ENCODE measurements at regions not wholly inside any gene's neighbourhood (a gene's known extent, or its start where the extent isn't known, plus 50 kb on each side); places are given as distances from the start of the nearest gene placed in this dataset.

GRCh38 chr9:2481216-2481615 is 140.4 kb upstream of the VLDLR start:
- Histone ChIP-seq H3K4me2 (ENCODE audit: insufficient read depth, low read length) (no peak overlapping the region), H3K27me3 (ENCODE audit: control insufficient read depth in 2 of 2, insufficient read depth in 2 of 2, low read length in 2 of 2) (no peaks in the 10 kb centered on the region), H3K9me1 (replicated peaks; ENCODE audit: control insufficient read depth, extremely low read depth, insufficient read depth, low read length) (no peaks in the 10 kb centered on the region), H3K4me3 (replicated peaks in 1 of 3; ENCODE audit: insufficient read depth in 1 of 3, low read depth in 1 of 3, low read length in 3 of 3) (no peak overlapping the region), H3K36me3 (ENCODE audit: control insufficient read depth in 2 of 2, extremely low read depth in 1 of 2, insufficient read depth in 2 of 2, low read length in 2 of 2) (no peaks in the 10 kb centered on the region), H3K4me1 (ENCODE audit: control insufficient read depth, extremely low read depth, insufficient read depth, low read length) (peaks cover 16% of the 10 kb centered on the region), H3K9ac (replicated peaks; ENCODE audit: extremely low read depth, insufficient read depth, low read length) (no peak overlapping the region), H2AFZ (ENCODE audit: low read depth, low read length) (no peak overlapping the region), H3K9me3 (replicated peaks; ENCODE audit: control insufficient read depth, insufficient read depth, low read length) (no peaks in the 10 kb centered on the region), H3K79me2 (ENCODE audit: control insufficient read depth, insufficient read depth, low read length) (no peaks in the 10 kb centered on the region), H3K27ac (ENCODE audit: insufficient read depth, low read depth, low read length) (no peak overlapping the region), H4K20me1 (replicated peaks; ENCODE audit: control insufficient read depth, extremely low read depth, insufficient read depth, low read length) (no peaks in the 10 kb centered on the region)
- intact Hi-C loops (cut with micrococcal nuclease), result no loop called here
- ChIA-PET CTCF (no interaction called here), POLR2A (no interaction called here)
- TF ChIP-seq FOS (IDR thresholded peaks at IDR 0.05; ENCODE audit: borderline replicate concordance, insufficient read depth, low read length) (no peak), CTCF (IDR thresholded peaks at IDR 0.05; ENCODE audit: extremely low read depth in 1 of 2, insufficient read depth in 1 of 2, low read depth in 1 of 2, low read length in 2 of 2) (no peak), JUN (IDR thresholded peaks at IDR 0.05; ENCODE audit: borderline replicate concordance, insufficient read depth, insufficient read length, low read depth) (no peak), MYC (IDR thresholded peaks at IDR 0.05; ENCODE audit: low read depth, low read length) (no peak), POLR2AphosphoS5 (IDR thresholded peaks at IDR 0.05; ENCODE audit: insufficient read depth, low read depth, low read length) (no peak), EZH2 (IDR thresholded peaks at IDR 0.05; ENCODE audit: borderline replicate concordance, low read depth, low read length, severe bottlenecking) (no peak), POLR2A (IDR thresholded peaks at IDR 0.05; ENCODE audit: low read depth, low read length) (no peak), GATA2 (IDR thresholded peaks at IDR 0.05; ENCODE audit: insufficient read depth, insufficient read length, low read depth, low read length) (no peak), MAX (IDR thresholded peaks at IDR 0.05; ENCODE audit: insufficient read depth, insufficient read length) (no peak)
- no TSS peak for BruUV-seq (replicated peaks)
- dilution Hi-C loops (cut with MboI; ENCODE audit: extremely low pct_ligation_motif_present, low sequenced_read_pairs), result no loop called here
- FAIRE-seq (no peak), DNase-seq (ENCODE audit: low read depth, low spot score) (no peak)
